GM18951 (cell line): ENCODE measurements at regions not wholly inside any gene's neighbourhood (a gene's known extent, or its start where the extent isn't known, plus 50 kb on each side); places are given as distances from the start of the nearest gene placed in this dataset.
"Not testable (repeated sequence)": the region's sequence is repeated elsewhere in the genome, so short reads cannot be mapped to it uniquely, and the experiment has no call there.

Source experiments
- POLR2A ChIP-seq: IDR thresholded peaks from 4 replicates; pipeline ENCODE4 v1.6.1; 2011; ENCODE audit warnings: mild to moderate bottlenecking; ENCODE audit not compliant: insufficient read length, insufficient read depth; ENCODE audit errors: extremely low read depth
- in situ Hi-C: fragments of 300-500 bp; cut with MboI; formaldehyde crosslinking; loops from one replicate; pipeline ENCODE4 v1.12.0; 2022; ENCODE audit warnings: low sequenced_read_pairs, mixed read lengths, inconsistent platforms; ENCODE audit not compliant: unreplicated experiment

DNA sequence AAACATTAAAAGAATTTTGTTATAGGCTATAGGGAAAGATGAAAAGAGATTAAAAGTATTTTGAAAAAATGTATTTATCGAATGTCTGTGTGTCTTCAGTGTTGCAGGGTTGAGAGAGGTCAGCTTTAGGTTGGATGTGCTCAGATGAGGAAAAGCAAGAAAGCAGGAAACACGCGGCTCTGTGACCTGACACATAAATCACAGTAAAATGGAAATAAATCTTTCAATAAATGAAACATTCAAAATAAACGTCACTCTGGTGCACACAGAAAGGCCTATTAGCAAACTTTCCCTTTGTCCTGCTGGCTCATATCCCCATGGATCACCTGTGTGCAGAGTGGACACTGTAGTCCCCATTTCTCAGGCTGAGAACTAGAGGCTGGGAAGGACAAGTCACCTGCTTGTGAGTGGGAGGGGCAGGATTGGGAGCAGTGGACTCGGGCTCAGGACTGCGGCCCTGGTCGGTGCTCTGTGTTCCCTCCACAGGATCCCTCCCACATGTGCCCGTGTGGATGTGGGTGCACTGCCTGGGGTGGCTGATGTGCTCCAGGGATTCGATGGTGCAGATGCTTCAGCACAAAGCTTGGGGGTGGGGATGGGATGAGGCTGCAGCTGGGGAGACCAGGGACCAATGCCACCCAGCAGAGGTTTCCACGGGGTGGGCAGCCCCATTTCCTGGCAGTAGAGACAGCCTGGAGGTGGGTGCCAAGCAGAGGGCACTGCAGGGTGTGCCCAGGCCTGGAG, 96.0 kb upstream of the IGLL5 start:
- TF ChIP-seq POLR2A: no peak
- in situ Hi-C loops: no loop called here

DNA sequence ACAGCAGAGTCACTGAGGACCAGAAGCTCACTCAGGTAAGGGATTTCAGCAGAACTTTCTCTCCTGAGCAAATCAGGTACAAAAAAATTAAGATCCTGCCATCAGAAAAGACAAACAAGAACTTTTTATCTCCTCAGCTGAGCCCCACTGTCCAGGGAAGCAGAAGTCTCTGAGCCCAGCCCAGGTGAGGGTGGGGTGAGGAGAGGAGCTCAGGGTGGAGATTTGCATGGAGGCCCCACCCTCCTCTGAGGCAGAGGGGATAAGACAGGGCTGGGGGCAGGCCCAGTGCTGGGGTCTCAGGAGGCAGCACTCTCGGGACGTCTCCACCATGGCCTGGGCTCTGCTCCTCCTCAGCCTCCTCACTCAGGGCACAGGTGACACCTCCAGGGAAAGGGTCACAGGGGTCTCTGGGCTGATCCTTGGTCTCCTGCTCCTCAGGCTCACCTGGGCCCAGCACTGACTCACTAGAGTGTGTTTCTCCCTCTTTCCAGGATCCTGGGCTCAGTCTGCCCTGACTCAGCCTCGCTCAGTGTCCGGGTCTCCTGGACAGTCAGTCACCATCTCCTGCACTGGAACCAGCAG, 95.3 kb upstream of the IGLL5 start:
- in situ Hi-C loops: not testable (repeated sequence)

DNA sequence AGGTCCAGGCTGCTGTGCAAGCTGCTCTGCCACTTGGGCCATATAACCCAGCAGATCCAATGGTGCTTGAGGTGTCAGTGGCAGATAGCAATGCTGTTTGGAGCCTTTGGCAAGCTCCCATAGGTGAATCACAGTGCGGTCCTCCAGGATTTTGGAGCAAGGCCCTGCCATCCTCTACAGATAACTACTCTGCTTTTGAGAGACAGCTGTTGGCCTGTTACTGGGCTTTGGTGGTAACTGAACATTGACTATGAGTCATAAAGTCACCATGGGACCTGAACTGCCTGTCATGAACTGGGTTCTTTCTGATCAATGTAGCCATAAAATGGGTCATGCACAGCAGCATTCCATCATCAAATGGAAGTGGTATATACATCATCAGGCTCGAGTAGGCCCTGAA, 92.0 kb upstream of the IGLL5 start:
- in situ Hi-C loops: not testable (repeated sequence)

DNA sequence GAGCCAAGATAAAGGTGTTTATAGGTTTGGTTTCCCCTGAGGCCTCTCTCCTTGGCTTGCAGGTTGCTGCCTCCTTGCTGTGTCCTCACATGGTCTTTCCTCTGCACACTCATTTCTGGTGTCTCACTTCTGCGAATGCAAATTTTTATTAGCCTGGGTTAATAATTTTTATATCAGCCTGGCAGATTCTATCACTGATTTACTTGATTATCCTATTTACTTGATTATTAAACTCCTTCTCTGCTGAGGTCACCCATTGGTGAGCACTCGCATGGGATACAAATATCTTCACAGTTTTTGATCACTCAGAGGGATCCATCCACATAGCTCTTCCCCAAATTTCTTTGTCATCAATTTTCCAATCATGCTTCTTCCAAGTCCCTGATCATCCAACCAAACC, 90.9 kb upstream of the IGLL5 start:
- TF ChIP-seq POLR2A: no peak
- in situ Hi-C loops: no loop called here

DNA sequence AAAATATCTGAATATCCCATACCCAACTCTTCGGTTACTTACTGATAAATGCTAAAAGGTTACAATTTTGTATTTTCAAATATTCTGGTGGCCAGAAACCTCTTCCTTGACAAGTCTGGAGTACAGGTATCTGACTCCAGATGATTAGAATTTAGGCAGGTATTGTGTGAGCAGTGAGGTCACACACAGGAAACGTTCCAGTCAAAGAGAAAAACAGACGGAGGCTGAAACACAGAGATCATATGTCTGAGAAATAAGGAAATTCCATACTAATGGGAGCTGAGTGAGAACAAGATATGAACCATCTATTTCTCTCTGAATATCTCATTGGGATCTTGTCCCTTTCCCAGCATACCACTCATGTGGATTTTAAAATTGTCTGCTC, 89.4 kb upstream of the IGLL5 start:
- in situ Hi-C loops: no loop called here
- TF ChIP-seq POLR2A: no peak

DNA sequence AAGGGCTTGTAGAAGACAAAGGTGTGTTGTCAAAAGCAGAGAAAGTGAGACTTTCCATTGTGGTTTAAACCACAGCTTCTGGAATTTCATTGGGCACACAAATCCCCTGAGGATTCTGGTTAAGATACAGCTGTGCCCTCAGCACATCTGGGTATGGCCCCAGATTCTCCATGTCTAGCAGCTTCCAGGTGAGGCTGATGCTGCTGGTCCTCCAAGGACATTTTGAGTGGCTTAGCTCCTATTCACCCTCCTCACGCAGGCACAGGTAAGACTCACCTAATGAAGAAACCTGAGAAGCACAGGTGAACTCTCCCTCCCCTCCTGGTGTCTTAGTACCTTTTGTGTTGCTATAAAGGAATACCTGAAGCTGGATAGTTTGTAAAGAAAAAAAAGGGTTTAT, 88.9 kb upstream of the IGLL5 start:
- no peak for TF ChIP-seq POLR2A

DNA sequence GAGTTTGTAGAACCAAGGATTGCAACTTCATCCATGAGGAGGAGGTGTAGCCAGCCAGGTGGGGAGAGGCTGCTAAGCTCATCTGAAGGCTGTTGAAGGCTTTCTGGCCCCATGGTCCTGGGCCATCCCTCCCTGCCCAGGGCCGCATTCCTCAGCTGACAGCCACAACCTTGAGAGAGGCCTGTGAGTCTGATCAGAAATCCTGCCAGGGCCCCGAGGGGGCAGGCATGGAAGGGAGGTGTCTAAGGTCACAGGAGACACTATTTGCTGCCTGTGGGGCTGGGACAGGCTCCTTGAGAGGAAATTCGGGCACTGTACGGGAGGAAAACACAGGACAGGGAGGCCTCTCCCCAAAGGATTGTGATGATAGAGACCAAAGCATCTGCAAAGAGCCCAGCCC, 88.1 kb upstream of the IGLL5 start:
- TF ChIP-seq POLR2A: no peak
- in situ Hi-C loops: no loop called here

More for the DNA sequence above, 88.9 kb upstream of the IGLL5 start:
- in situ Hi-C loops: no loop called here

DNA sequence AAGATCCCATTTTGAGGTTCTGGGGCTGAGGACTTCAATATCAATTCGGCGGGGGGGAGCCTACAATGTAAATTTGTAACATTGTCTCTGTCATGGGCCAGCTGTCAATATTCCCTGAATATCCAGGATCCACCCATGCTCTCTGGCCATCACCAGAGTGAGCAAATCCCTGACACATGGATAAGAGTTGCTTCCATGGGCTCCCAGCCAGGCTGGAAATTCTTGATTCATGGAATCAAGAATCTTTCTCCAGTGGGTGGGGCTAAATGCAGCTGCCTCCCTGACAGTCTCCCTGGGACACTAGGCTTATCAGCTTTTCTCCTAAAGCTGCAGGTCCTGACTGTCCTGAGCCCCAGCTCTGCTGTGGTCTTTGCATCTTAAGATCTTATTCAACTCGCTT, 86.9 kb upstream of the IGLL5 start:
- TF ChIP-seq POLR2A: no peak
- in situ Hi-C loops: loop anchor here (25.0 kb wide), 1 partner anchor 487 kb away; no protein-coding TSS in a partner anchor

DNA sequence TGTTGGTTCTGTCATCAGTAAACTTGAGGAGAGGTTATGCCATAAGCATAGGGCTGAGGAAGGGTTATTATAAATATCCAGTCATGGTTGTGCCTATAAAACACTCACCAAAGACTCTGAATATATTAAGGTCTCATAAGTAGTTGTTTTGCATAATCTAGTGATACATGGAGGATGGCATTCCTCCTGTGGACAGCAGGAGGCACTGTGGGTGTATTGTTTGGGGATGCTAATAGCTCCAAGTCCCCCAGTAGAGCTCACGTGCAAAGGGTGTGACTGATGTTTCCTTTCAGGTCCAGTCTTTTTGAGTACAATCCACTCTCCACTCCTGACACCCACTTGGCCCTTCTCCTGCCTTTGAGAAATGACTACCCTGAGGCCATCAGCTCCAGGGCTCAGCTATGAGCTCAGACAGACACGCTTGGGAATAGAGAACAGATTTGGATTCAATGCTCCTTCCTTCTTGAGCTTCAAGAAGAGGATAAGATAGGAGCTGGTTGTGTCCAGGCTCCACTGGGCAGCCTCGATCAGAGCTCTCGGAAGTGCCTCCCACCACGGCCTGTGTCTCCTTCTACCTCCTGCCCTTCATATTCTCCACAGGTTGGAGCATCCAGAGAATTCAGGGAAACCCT, 85.2 kb upstream of the IGLL5 start:
- TF ChIP-seq POLR2A: no peak
- in situ Hi-C loops: loop anchor here (25.0 kb wide), 1 partner anchor 485 kb away; no protein-coding TSS in a partner anchor

DNA sequence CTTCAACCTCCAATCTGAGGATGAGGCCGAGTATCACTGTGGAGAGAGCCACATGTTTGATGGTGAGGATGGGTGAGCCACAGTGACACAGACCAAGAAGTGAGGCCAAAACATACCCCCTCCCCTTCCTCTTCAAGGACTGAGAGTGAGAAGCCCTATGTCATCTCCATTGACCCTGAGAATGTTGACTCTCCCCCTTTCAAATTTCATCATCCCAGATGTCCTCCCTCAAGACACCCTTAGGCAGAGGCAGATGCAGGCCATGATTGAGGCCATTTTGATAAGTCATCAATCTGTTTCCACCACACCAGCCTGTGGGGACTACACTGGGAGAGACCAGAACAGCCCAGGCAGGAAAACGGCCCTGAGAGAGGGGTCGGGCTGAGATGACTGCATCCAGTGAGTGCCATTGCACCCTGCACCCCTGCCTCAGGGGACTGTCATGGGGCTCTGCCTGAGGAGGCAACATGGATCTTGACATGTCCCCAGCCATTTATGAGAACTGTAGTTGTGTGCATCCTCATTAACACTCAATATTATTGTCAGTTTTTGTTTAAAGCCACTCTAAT, 84.2 kb upstream of the IGLL5 start:
- no peak for TF ChIP-seq POLR2A
- in situ Hi-C loops: loop anchor here (25.0 kb wide), 1 partner anchor 484 kb away; no protein-coding TSS in a partner anchor

DNA sequence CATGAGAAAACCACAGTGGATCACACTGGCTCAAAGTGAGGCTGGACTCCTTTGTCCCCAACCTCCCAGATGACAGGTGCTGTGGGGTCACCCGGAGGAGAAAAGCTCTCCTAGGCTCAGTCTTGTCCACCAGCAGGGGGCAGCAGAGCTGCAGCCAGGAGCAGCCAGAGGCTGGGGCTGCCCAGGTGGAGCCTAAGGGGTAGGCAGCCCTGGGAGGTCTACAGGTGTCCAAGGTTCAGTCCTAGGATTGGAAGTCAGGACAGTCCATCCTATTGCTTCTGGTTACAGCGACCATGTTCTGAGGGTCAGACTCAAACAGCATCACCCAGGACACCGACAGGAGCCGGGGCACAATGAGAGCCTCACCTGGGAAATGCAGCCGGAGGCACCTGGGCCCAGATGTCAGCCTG, 77.6 kb upstream of the IGLL5 start:
- TF ChIP-seq POLR2A: no peak

DNA sequence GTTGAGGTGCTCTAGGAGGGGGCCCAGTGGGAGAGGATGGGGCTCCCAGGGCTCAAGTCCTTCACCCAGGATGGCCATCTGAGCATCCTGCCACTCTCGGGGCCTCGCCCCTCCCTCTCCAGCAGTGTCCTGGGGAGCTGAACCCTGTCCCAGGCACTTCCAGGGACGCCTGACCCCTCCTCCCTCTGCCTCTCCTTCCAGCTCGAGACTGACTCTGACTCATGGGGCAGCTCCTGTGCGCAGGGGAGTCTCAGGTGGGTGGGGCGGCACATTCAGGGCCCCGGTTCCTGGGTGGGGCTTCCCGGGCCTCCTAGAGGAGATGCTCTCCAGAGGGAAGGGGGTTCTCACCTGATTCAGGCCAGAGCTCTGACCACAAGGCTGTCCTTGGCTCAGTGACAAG, 77.1 kb upstream of the IGLL5 start:
- in situ Hi-C loops: loop anchor here (25.0 kb wide), 1 partner anchor 477 kb away; no protein-coding TSS in a partner anchor
- no peak for TF ChIP-seq POLR2A

More for the DNA sequence above, 77.6 kb upstream of the IGLL5 start:
- in situ Hi-C loops: loop anchor here (25.0 kb wide), 1 partner anchor 477 kb away; no protein-coding TSS in a partner anchor

DNA sequence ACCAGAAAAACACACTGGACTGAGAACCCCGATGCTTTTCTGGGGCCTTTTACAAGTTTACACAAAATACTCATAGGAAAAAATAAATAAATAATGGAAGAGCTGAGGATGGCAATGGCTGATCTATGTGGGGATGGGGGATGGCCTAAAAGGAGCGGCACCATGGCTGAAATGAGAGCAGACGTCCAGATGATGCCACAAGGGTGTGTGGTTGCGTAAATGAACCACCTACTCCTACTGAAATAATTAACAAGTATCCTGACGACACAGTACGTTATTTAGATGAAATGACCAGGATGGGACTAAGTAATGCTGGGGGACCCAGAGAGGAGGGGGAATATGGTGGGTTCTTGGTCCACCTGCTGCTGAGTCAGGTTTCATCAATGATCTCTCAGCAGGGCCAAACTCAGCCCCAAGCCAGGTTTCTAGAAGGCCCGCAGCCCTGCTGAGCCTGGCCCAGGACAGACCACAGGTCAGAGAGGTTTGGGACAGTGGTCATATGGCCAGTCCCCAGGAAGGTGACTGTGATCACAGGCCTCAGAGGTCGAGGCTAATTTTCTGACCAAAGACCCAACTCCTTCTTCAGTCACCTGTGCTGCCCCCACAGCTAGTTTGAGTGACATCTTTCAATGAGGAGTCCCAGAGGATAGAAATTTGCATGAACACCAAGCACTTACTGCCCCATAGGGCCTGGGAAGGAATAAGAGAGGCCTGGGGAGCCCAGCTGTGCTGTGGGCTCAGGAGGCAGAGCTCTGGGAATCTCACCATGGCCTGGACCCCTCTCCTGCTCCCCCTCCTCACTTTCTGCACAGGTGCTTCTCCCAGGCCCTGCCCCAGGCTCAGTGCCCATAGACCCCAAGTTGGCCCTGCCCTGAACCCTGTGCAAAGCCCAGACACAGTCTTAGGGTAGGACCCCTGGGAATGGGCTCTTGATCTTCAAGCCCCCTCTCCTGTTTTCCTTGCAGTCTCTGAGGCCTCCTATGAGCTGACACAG, 76.3 kb upstream of the IGLL5 start:
- in situ Hi-C loops: loop anchor here (25.0 kb wide), 1 partner anchor 476 kb away; no protein-coding TSS in a partner anchor
- no peak for TF ChIP-seq POLR2A
